Astrocyte of the spinal cord (primary cell): ENCODE measurements at regions not wholly inside any gene's neighbourhood (a gene's known extent, or its start where the extent isn't known, plus 50 kb on each side); places are given as distances from the start of the nearest gene placed in this dataset.
A peak's percentile ranks its signal among the peaks of the same experiment; 100 is the strongest.
"Not testable (repeated sequence)": the region's sequence is repeated elsewhere in the genome, so short reads cannot be mapped to it uniquely, and the experiment has no call there.

Experiments
- DNase-seq: peaks from one replicate; pipeline ENCODE4 v3.0.0; 2011; ENCODE audit warnings: low read depth, low spot score
- H3K4me3 ChIP-seq: 2 replicates; pipeline ENCODE4 v1.5.1; 2011; ENCODE audit warnings: low read depth, mild to moderate bottlenecking, low read length, moderate library complexity
- CTCF ChIP-seq: IDR thresholded peaks from 2 replicates; pipeline ENCODE4 v1.5.1; 2012; ENCODE audit warnings: low read depth, mild to moderate bottlenecking, low read length, inconsistent platforms
- in situ Hi-C: cut with HindIII; loops from 2 replicates; pipeline ENCODE4 v1.10.0; 2017; ENCODE audit warnings: low sequenced_read_pairs

GRCh38 chr1:147389532-147390184, 147.2 kb downstream of the CHD1L start:
- DNase-seq = peak; percentile 59
- peak; percentile 71 for TF ChIP-seq CTCF
- in situ Hi-C loops = no loop called here
- no peak overlapping the region for H3K4me3 ChIP-seq

- TF ChIP-seq CTCF = no peak
- no peak overlapping the region for H3K4me3 ChIP-seq
- DNase-seq = no peak
- in situ Hi-C loops = no loop called here
Observed at GRCh38 chr1:147390185-147390542, 147.7 kb downstream of the CHD1L start.

- no peak for DNase-seq
- in situ Hi-C loops = no loop called here
- H3K4me3 ChIP-seq = no peak overlapping the region
- no peak for TF ChIP-seq CTCF
Observed at GRCh38 chr1:147391114-147391513, 148.6 kb downstream of the CHD1L start.

GRCh38 chr1:147402326-147403045, 138.8 kb upstream of the BCL9 start:
- H3K4me3 ChIP-seq, in situ Hi-C loops, DNase-seq: not testable (repeated sequence)

- in situ Hi-C loops, H3K4me3 ChIP-seq, DNase-seq: not testable (repeated sequence)
Observed at GRCh38 chr1:147404344-147404743, 137.0 kb upstream of the BCL9 start.

GRCh38 chr1:147409886-147410285, 131.4 kb upstream of the BCL9 start:
- in situ Hi-C loops = no loop called here

GRCh38 chr1:147413110-147413605, 128.1 kb upstream of the BCL9 start:
- DNase-seq = no peak
- in situ Hi-C loops = no loop called here
- no peak for TF ChIP-seq CTCF
- H3K4me3 ChIP-seq = no peak overlapping the region

More at GRCh38 chr1:147409886-147410285, 131.4 kb upstream of the BCL9 start:
- DNase-seq = no peak
- H3K4me3 ChIP-seq = no peak overlapping the region
- TF ChIP-seq CTCF = no peak
